Brain microvascular endothelial cell (primary cell): ENCODE measurements at regions not wholly inside any gene's neighbourhood (a gene's known extent, or its start where the extent isn't known, plus 50 kb on each side); places are given as distances from the start of the nearest gene placed in this dataset.

Source experiments
- DNase-seq: peaks from one replicate; pipeline ENCODE4 v3.0.0-alpha.2; 2020
- H3K27ac ChIP-seq: fragments of 250-450 bp; sonication (Bioruptor Pico); 2 replicates; pipeline ENCODE4 v1.5.1; 2020; ENCODE audit warnings: mild to moderate bottlenecking, moderate library complexity
- H3K27me3 ChIP-seq: fragments of 250-450 bp; sonication (Bioruptor Pico); replicated peaks from 2 replicates; pipeline ENCODE4 v1.5.1; 2020; ENCODE audit warnings: mild to moderate bottlenecking
- H3K36me3 ChIP-seq: fragments of 250-450 bp; sonication (Bioruptor Pico); replicated peaks from 2 replicates; pipeline ENCODE4 v1.5.1; 2020; ENCODE audit warnings: mild to moderate bottlenecking
- H3K4me3 ChIP-seq: 2 replicates; pipeline ENCODE4 v1.5.1; 2011; ENCODE audit warnings: low read depth, mild to moderate bottlenecking, control low read depth, low read length, moderate library complexity
- in situ Hi-C: cut with HindIII; loops from 2 replicates; pipeline ENCODE4 v1.10.0; 2017; ENCODE audit warnings: low sequenced_read_pairs, low pct_ligation_motif_present
- TF ChIP-seq, protein P1 (sequence below): IDR thresholded peaks from 2 replicates; pipeline ENCODE4 v1.5.1; 2011; ENCODE audit warnings: low read depth, mild to moderate bottlenecking, moderate library complexity, low read length, control low read depth, inconsistent platforms; ENCODE audit errors: missing control alignments

DNA sequence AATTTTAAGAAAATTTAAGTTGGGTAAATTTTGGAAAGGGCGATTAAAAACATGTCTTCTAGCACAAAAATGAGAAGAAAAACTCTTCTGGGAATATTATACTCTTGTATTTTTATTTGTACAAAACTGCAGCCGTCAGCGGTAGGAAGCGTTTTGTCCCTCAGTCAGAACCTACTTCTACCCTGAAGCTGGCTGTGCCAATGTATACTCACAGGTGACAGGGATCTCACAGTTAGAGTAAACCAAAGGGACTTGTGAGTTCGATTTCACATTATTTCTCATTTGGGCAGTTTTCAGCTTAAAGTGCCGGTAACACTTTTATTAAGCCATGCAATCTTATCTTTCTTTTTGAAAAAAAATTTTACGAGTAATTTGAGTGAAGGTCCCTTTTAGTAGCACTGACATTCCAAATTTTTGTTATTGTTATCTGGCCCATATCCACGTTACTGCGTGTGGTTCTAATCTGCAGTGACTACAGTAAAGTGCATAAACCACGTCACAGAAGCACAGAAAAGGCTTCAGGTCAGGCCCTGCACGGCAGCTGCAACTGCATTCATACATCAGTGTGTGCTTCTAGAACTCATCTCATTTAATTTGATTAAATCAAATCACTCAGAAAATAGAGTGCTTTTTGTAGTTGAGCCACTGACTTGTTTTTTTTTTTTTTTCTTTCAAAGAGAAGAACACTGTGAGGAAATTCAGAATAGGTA, 387.3 kb downstream of the LIG4 start:
- Histone ChIP-seq H3K4me3 (no peak overlapping the region), H3K27ac (no peak overlapping the region), H3K36me3 (no peaks in the 10 kb centered on the region), H3K27me3 (no peaks in the 10 kb centered on the region)
- in situ Hi-C loops: no loop called here
- no peak for DNase-seq
- TF ChIP-seq, protein P1, sequence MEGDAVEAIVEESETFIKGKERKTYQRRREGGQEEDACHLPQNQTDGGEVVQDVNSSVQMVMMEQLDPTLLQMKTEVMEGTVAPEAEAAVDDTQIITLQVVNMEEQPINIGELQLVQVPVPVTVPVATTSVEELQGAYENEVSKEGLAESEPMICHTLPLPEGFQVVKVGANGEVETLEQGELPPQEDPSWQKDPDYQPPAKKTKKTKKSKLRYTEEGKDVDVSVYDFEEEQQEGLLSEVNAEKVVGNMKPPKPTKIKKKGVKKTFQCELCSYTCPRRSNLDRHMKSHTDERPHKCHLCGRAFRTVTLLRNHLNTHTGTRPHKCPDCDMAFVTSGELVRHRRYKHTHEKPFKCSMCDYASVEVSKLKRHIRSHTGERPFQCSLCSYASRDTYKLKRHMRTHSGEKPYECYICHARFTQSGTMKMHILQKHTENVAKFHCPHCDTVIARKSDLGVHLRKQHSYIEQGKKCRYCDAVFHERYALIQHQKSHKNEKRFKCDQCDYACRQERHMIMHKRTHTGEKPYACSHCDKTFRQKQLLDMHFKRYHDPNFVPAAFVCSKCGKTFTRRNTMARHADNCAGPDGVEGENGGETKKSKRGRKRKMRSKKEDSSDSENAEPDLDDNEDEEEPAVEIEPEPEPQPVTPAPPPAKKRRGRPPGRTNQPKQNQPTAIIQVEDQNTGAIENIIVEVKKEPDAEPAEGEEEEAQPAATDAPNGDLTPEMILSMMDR: no peak

- TF ChIP-seq, protein P1: no peak
- no peaks in the 10 kb centered on the region for H3K27me3 ChIP-seq
- no peaks in the 10 kb centered on the region for H3K36me3 ChIP-seq
- in situ Hi-C loops: no loop called here
- H3K27ac ChIP-seq: no peak overlapping the region
- H3K4me3 ChIP-seq: no peak overlapping the region
- DNase-seq: no peak
Measured at GRCh38 chr13:107824635-107825034, 390.7 kb downstream of the LIG4 start.

- TF ChIP-seq, protein P1: no peak
- in situ Hi-C loops: no loop called here
- Histone ChIP-seq H3K4me3 (no peak overlapping the region), H3K27me3 (no peaks in the 10 kb centered on the region), H3K36me3 (no peaks in the 10 kb centered on the region), H3K27ac (no peak overlapping the region)
- no peak for DNase-seq
Measured at GRCh38 chr13:107822006-107822405, 393.3 kb downstream of the LIG4 start.

- Histone ChIP-seq H3K27ac (no peak overlapping the region), H3K27me3 (no peaks in the 10 kb centered on the region), H3K4me3 (no peak overlapping the region), H3K36me3 (no peaks in the 10 kb centered on the region)
- TF ChIP-seq, protein P1: no peak
- DNase-seq: no peak
- in situ Hi-C loops: no loop called here
Measured at GRCh38 chr13:107821492-107821891, 393.8 kb downstream of the LIG4 start.

- H3K36me3 ChIP-seq: no peaks in the 10 kb centered on the region
- DNase-seq: no peak
- no peak overlapping the region for H3K4me3 ChIP-seq
- in situ Hi-C loops: no loop called here
- TF ChIP-seq, protein P1: no peak
- H3K27ac ChIP-seq: no peak overlapping the region
- H3K27me3 ChIP-seq: no peaks in the 10 kb centered on the region
Measured at GRCh38 chr13:107819071-107819470, 396.3 kb downstream of the LIG4 start.

GRCh38 chr13:107817647-107818287, 397.6 kb downstream of the LIG4 start:
- Histone ChIP-seq H3K4me3 (no peak overlapping the region), H3K36me3 (no peaks in the 10 kb centered on the region), H3K27me3 (no peaks in the 10 kb centered on the region), H3K27ac (no peak overlapping the region)
- in situ Hi-C loops: no loop called here
- no peak for DNase-seq
- TF ChIP-seq, protein P1: no peak
